Vagina (tissue), 2 donors: ENCODE measurements at regions not wholly inside any gene's neighbourhood (a gene's known extent, or its start where the extent isn't known, plus 50 kb on each side); places are given as distances from the start of the nearest gene placed in this dataset.

Experiments used
- DNase-seq, 2 donors: peaks; one replicate each; pipeline ENCODE4 v3.0.0-alpha.2; 2017; ENCODE audit errors: extremely low spot score in 2 of 2
- H3K27ac ChIP-seq: fragments of 200-600 bp; sonication (generic); one replicate; pipeline ENCODE4 v1.5.1; 2019
- H3K27me3 ChIP-seq: fragments of 200-600 bp; sonication (generic); one replicate; pipeline ENCODE4 v1.5.1; 2019
- H3K36me3 ChIP-seq, 2 donors: fragments of 200-600 bp; sonication (generic); one replicate each; pipeline ENCODE4 v1.5.1; 2017 to 2019
- H3K4me1 ChIP-seq: fragments of 200-600 bp; sonication (generic); one replicate; pipeline ENCODE4 v1.5.1; 2019
- H3K4me3 ChIP-seq, 2 donors: fragments of 200-600 bp; sonication (generic); 1 replicate in 1 of 2; 2 replicates in 1 of 2; pipeline ENCODE4 v1.5.1; 2016 to 2019
- H3K9me3 ChIP-seq: fragments of 200-600 bp; sonication (generic); one replicate; pipeline ENCODE4 v1.5.1; 2019
- POLR2A ChIP-seq, 2 donors: fragments of 450-650 bp; IDR thresholded peaks; one replicate each; pipeline ENCODE4 v1.6.1; 2017; ENCODE audit warnings: antibody characterized with exemption in 2 of 2, mild to moderate bottlenecking in 2 of 2, moderate library complexity in 2 of 2
- POLR2AphosphoS5 ChIP-seq, 2 donors: sonication (generic); formaldehyde crosslinking; IDR thresholded peaks; one replicate each; pipeline ENCODE4 v1.9.0; 2017; ENCODE audit warnings: antibody characterized with exemption in 2 of 2, mild to moderate bottlenecking in 2 of 2, low read depth in 1 of 2; ENCODE audit not compliant: insufficient read depth in 1 of 2
- intact Hi-C: fragments of 100-400 bp; cut with DNase I; formaldehyde crosslinking; loops from one replicate; pipeline ENCODE4 v1.15.1; 2023
- TF ChIP-seq, protein P1 (sequence below), 3 experiments: fragments of 450-650 bp in 2 of 3; fragments of 200-600 bp in 1 of 3; sonication (generic) in 1 of 3; IDR thresholded peaks; one replicate each; pipeline ENCODE4 v1.5.1; 2017 to 2019; ENCODE audit warnings: antibody characterized with exemption in 3 of 3, mild to moderate bottlenecking in 2 of 3, moderate library complexity in 2 of 3

DNA sequence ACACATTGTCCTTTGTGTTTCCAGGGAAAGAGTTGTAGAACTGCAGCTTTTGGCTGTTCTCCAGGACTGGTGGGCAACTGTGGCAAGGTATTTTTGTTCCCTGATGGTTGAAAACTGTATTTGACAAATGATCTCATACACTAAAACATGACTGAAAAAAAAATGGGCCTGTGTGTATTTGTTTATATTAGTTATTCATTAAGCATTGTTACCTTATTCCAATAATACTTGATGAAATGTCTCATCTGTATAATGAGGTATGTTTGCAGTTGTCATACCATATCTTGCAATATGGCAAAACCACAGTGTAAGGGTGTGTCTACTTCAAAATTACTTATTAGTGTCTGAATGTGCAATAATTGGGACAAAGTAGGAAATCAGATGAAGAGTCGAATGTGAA, 479.4 kb upstream of the NOVA1 start:
- intact Hi-C loops: no loop called here
- no peaks in the 10 kb centered on the region for H3K27me3 ChIP-seq
- no peaks in the 10 kb centered on the region for H3K9me3 ChIP-seq
- no peaks in the 10 kb centered on the region for H3K4me1 ChIP-seq
- no peak for DNase-seq
- no peak overlapping the region for H3K27ac ChIP-seq
- no peaks in the 10 kb centered on the region for H3K36me3 ChIP-seq
- H3K4me3 ChIP-seq: no peak overlapping the region
- TF ChIP-seq, protein P1, sequence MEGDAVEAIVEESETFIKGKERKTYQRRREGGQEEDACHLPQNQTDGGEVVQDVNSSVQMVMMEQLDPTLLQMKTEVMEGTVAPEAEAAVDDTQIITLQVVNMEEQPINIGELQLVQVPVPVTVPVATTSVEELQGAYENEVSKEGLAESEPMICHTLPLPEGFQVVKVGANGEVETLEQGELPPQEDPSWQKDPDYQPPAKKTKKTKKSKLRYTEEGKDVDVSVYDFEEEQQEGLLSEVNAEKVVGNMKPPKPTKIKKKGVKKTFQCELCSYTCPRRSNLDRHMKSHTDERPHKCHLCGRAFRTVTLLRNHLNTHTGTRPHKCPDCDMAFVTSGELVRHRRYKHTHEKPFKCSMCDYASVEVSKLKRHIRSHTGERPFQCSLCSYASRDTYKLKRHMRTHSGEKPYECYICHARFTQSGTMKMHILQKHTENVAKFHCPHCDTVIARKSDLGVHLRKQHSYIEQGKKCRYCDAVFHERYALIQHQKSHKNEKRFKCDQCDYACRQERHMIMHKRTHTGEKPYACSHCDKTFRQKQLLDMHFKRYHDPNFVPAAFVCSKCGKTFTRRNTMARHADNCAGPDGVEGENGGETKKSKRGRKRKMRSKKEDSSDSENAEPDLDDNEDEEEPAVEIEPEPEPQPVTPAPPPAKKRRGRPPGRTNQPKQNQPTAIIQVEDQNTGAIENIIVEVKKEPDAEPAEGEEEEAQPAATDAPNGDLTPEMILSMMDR (IDR thresholded peaks at IDR 0.05): no peak
- no peak for TF ChIP-seq POLR2A (IDR thresholded peaks at IDR 0.05)
- TF ChIP-seq POLR2AphosphoS5 (IDR thresholded peaks at IDR 0.05; ENCODE audit: insufficient read depth in 1 of 2, low read depth in 1 of 2): no peak

DNA sequence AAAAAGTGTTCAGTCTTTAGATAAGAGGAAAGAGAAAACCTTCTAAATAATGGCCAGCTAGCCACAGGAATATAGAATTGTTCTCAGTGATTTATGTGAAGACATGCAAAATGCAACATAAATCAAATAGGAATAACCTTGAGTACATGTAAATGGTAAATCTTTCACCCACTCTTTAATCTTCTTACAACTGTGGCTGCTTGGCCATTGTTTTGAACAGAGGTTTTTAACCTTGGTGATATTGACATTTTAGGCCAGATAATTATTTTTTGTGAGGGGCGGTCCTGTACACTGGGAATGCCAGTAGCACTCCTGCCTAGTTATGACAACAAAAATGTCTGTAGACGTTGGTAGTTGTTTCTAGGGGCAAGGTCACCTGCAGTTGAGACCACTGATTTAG, 479.9 kb upstream of the NOVA1 start:
- H3K9me3 ChIP-seq: no peaks in the 10 kb centered on the region
- intact Hi-C loops: no loop called here
- no peak for DNase-seq
- TF ChIP-seq POLR2A (IDR thresholded peaks at IDR 0.05) (no peak), POLR2AphosphoS5 (IDR thresholded peaks at IDR 0.05; ENCODE audit: insufficient read depth in 1 of 2, low read depth in 1 of 2) (no peak)
- TF ChIP-seq, protein P1 (IDR thresholded peaks at IDR 0.05): no peak
- no peak overlapping the region for H3K4me3 ChIP-seq
- H3K4me1 ChIP-seq: no peaks in the 10 kb centered on the region
- H3K27me3 ChIP-seq: no peaks in the 10 kb centered on the region
- H3K27ac ChIP-seq: no peak overlapping the region
- no peaks in the 10 kb centered on the region for H3K36me3 ChIP-seq

DNA sequence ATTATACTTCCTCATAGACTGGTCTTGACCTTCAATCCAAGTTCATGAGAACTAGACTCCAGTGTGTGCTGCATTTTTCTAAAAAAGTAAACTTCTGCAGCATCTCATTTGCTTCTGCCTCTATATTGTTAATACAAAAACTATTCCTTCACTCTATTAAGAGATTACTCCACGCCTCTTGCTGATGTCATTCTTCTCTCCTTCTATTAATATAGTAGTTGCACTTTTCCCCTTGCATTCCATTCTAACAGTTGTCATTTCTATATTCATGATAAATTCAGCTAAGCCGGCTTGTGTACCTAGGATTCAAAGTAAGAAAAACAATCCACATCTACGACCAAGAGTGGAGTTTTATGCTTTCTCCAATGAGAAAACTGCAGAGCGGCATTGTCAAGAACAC, 480.4 kb upstream of the NOVA1 start:
- no peaks in the 10 kb centered on the region for H3K27me3 ChIP-seq
- intact Hi-C loops: no loop called here
- H3K9me3 ChIP-seq: no peaks in the 10 kb centered on the region
- no peak for TF ChIP-seq POLR2A (IDR thresholded peaks at IDR 0.05)
- TF ChIP-seq POLR2AphosphoS5 (IDR thresholded peaks at IDR 0.05; ENCODE audit: insufficient read depth in 1 of 2, low read depth in 1 of 2): no peak
- TF ChIP-seq, protein P1 (IDR thresholded peaks at IDR 0.05): no peak
- H3K27ac ChIP-seq: no peak overlapping the region
- no peaks in the 10 kb centered on the region for H3K36me3 ChIP-seq
- H3K4me1 ChIP-seq: no peaks in the 10 kb centered on the region
- no peak for DNase-seq
- no peak overlapping the region for H3K4me3 ChIP-seq

DNA sequence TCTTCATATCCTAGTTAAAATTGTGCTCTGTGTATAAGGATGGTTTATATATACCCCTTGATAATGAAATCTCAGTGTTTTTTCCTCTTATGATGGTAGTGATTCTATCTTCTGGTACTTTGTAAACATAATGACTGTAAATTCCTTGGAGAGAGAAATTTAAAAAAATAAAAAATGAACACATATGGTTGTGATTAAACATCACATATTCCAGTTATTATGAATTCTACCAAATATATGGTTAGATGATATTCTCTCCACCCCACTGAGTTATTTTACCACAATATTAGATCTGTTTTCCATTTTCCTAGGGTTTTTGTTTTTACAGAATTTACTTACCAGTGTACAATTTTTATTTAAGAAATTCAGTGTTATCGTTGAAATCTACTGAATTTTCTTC, 481.9 kb upstream of the NOVA1 start:
- H3K4me3 ChIP-seq: no peak overlapping the region
- no peaks in the 10 kb centered on the region for H3K4me1 ChIP-seq
- H3K27ac ChIP-seq: no peak overlapping the region
- TF ChIP-seq, protein P1 (IDR thresholded peaks at IDR 0.05): no peak
- TF ChIP-seq POLR2AphosphoS5 (IDR thresholded peaks at IDR 0.05; ENCODE audit: insufficient read depth in 1 of 2, low read depth in 1 of 2) (no peak), POLR2A (IDR thresholded peaks at IDR 0.05) (no peak)
- no peaks in the 10 kb centered on the region for H3K36me3 ChIP-seq
- no peaks in the 10 kb centered on the region for H3K27me3 ChIP-seq
- intact Hi-C loops: no loop called here
- no peak for DNase-seq
- no peaks in the 10 kb centered on the region for H3K9me3 ChIP-seq

DNA sequence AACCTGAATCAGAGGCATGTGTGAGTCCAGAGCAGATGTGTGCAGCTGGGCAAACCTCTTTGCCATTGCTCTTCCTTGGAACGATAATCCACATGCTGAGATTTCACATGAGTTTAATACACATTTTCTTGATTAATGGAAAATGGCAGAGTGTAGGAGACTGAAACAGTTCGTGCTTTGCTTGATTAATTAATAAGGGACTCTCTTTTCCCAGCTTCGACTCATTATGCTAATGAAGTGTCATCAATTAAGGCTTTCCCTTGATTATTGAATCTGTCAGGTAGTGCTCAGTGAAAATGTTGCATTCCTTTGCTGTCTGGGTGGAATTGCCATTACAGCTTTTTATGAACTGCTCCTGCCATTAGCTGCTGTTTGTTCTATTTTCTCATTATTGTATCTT, 487.7 kb upstream of the NOVA1 start:
- no peak overlapping the region for H3K27ac ChIP-seq
- H3K27me3 ChIP-seq: no peaks in the 10 kb centered on the region
- H3K36me3 ChIP-seq: no peaks in the 10 kb centered on the region
- intact Hi-C loops: no loop called here
- no peak overlapping the region for H3K4me3 ChIP-seq
- H3K9me3 ChIP-seq: no peaks in the 10 kb centered on the region
- no peaks in the 10 kb centered on the region for H3K4me1 ChIP-seq
- TF ChIP-seq, protein P1 (IDR thresholded peaks at IDR 0.05): no peak
- no peak for TF ChIP-seq POLR2A (IDR thresholded peaks at IDR 0.05)
- no peak for TF ChIP-seq POLR2AphosphoS5 (IDR thresholded peaks at IDR 0.05; ENCODE audit: insufficient read depth in 1 of 2, low read depth in 1 of 2)
- no peak for DNase-seq
